Femur (tissue), 1 donor: ENCODE measurements at regions not wholly inside any gene's neighbourhood (a gene's known extent, or its start where the extent isn't known, plus 50 kb on each side); places are given as distances from the start of the nearest gene placed in this dataset.

Source experiments
- DNase-seq: peaks from one replicate; pipeline ENCODE4 v3.0.0-alpha.2; 2017

GRCh38 chr2:149666809-149667320 lies 79.3 kb upstream of the MMADHC start:
- no peak for DNase-seq

GRCh38 chr2:149664896-149665295 lies 77.3 kb upstream of the MMADHC start:
- no peak for DNase-seq

GRCh38 chr2:149662556-149662955 lies 75.0 kb upstream of the MMADHC start:
- DNase-seq = no peak

- DNase-seq = no peak
Measured at GRCh38 chr2:149661844-149662243, 74.3 kb upstream of the MMADHC start.

GRCh38 chr2:149658553-149658952 lies 71.0 kb upstream of the MMADHC start:
- no peak for DNase-seq

GRCh38 chr2:149657401-149658040 lies 69.9 kb upstream of the MMADHC start:
- DNase-seq = no peak

GRCh38 chr2:149656996-149657395 lies 69.4 kb upstream of the MMADHC start:
- DNase-seq = no peak

- no peak for DNase-seq
Measured at GRCh38 chr2:149653831-149654445, 66.4 kb upstream of the MMADHC start.

- no peak for DNase-seq
Measured at GRCh38 chr2:149652926-149653325, 65.4 kb upstream of the MMADHC start.

GRCh38 chr2:149652526-149652925 lies 65.0 kb upstream of the MMADHC start:
- DNase-seq = no peak

- DNase-seq = no peak
Measured at GRCh38 chr2:149651229-149651628, 63.7 kb upstream of the MMADHC start.

- DNase-seq = no peak
Measured at GRCh38 chr2:149650006-149650405, 62.4 kb upstream of the MMADHC start.

- peak; percentile 19 for DNase-seq
Measured at GRCh38 chr2:149648282-149649030, 60.9 kb upstream of the MMADHC start.

- no peak for DNase-seq
Measured at GRCh38 chr2:149645391-149645790, 57.8 kb upstream of the MMADHC start.
